NCI-H2029 (cell line): ENCODE measurements at regions not wholly inside any gene's neighbourhood (a gene's known extent, or its start where the extent isn't known, plus 50 kb on each side); places are given as distances from the start of the nearest gene placed in this dataset.

Source experiments
- DNase-seq: peaks from one replicate; lab custom pipeline; 2025; lab: John Stamatoyannopoulos, UW

GRCh38 chr2:830419-831224 lies 120.0 kb upstream of the SNTG2 start:
- DNase-seq, result no peak

- DNase-seq, result no peak
These were observed 121.6 kb upstream of the SNTG2 start for GRCh38 chr2:829047-829446.

GRCh38 chr2:824954-825353 lies 125.7 kb upstream of the SNTG2 start:
- no peak for DNase-seq

GRCh38 chr2:824524-824923 lies 126.1 kb upstream of the SNTG2 start:
- no peak for DNase-seq

GRCh38 chr2:821546-821945 lies 129.1 kb upstream of the SNTG2 start:
- no peak for DNase-seq

GRCh38 chr2:819601-820000 lies 131.0 kb upstream of the SNTG2 start:
- no peak for DNase-seq

DNA sequence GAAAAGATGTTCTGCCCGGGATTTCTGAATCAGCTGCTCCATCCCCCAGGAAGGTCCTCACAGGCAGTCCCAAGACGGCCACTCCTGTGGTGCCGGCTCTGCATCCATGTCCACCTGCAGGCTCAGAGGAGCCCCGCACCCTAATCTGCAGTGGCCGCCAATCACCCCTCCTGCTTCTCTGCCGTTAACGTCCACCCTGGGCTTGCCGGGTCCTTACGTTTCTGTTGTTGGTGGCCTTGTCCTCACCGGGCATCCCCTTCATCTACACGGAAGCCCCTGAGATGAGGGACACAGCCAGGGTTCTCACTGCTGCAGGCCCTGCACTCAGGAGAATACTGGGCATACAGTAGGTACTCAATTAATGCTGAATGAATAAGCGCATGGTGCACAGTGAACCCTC lies 131.5 kb upstream of the SNTG2 start:
- DNase-seq, result no peak

- DNase-seq, result no peak
These were observed 133.2 kb upstream of the SNTG2 start for GRCh38 chr2:817336-818015.

DNA sequence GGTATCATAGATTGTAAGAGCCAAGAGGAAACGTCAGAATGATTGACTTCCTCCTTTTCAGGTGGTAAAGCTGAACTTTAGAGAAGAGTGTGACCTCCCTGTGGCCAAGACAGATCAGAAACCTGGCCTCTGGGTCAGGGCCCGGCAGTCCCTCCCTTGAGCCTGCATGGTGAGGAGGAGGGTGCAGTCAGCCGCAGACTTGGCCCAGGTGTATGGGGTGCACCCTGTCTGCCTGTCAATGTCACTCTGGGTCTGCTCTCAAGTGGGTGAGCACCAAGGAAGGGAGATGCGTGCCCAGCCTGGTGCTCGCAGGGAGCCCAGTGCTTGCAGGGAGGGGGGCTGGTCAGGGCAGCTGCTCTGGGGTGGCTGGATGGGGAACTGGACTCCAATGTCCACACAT lies 134.4 kb upstream of the SNTG2 start:
- no peak for DNase-seq

- DNase-seq, result no peak
These were observed 133.2 kb upstream of the TMEM18 start for GRCh38 chr2:810397-810796.

DNA sequence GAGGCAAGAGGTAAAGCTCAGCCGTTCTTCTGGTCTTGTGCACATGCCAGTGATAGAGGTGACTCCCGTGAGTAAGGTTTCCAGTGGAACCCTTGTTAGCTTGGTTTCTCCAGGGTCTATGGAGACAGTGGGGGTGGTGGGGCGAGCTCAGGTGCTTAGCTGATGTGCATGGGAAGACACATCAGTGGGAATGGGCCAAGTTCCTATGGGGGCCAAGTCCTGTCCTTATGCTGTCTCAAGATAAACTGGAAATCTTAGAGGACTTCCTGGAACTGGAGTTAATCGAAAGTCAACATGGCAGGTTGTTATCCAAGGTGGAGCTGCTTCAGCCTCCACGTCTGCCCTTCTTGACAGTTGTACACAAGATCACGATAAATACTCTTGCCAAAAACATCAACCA lies 130.1 kb upstream of the TMEM18 start:
- no peak for DNase-seq

- no peak for DNase-seq
These were observed 128.5 kb upstream of the TMEM18 start for GRCh38 chr2:805664-806063.

GRCh38 chr2:797993-798392 lies 120.8 kb upstream of the TMEM18 start:
- no peak for DNase-seq

GRCh38 chr2:797556-797955 lies 120.3 kb upstream of the TMEM18 start:
- DNase-seq, result no peak

DNA sequence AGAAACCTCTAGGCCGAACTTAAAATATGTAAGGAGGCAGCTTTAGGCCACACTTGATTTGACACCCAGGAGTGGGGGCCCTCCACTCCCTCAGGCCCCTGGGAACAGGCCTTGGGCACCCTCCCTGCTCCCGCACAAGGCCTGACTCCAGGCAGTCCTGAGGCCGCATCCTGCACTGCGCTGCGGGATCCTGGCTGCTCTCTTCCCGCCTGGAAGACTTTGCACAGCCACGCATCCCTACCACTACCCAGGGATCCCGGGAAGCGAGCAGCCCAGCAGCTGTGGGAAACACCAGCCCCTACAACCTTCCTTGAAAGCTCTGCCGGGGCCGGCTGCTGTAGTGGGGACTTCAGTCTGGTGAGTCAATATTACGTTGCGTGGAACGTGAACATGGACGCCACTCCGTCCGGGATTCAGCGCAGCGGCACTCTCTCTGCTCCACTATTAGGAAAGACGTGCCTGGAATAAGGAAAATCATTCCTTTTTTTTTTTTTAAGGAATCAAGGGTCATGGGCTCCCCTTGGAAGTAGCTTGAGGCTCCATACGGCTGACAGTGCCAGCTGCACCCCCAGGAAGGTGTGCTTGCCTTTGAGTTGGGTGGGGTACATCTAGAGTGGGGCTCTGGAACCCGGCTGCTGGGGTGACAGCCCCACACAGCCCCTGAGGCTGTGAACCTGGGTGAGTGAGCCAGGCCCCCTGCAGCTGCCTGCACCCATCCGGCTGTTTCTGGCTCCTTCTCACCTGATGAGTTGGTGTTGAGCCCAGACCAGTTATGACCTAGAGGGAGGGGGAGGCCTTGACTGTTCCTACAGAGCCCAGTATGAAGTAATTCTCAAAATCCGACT lies 119.2 kb upstream of the TMEM18 start:
- DNase-seq, result no peak

DNA sequence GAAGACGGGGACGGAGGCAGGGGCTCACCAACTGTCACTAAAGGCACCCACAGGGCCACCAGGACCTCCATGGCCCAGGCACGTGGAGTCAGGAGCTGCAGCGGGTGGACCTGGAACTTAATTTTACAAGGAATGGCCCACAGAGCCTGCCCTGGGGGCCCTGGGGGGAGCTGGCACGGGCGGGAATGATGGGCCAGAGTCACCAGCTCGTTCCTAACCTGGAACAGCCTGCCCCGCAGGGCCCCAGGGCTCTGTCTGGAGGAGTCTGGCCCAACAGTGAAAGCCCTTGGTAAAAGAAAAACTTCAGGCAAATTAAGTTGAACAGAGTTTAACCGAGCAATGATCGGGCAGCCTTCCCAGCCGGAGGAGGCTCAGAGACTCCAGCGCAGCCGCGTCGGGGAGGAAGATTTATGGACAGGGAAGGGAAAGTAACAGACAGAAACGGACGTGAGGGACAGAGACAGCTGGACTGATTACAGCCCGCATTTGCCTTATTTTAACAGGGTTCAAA lies 118.4 kb upstream of the TMEM18 start:
- no peak for DNase-seq

- no peak for DNase-seq
These were observed 117.5 kb upstream of the TMEM18 start for GRCh38 chr2:794554-795241.

DNA sequence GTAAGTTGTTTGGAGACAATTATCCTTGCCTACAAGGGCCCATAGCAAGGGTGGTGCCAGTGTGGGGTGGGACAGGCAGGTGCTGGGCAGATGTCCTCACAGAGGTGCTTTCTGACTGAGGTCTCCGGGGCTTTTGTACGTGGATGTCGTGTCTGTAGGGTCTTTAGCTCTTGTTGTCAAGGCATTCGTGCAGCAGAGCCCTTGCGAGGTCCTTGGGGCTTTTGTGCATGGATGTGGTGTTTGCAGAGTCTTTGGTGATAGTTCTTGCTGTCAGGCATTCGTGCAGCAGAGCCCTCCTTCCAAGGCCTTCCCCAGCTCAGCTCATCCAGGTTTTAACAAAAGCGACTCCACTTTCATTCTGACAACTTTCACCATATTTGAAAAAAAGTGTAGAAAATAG lies 116.0 kb upstream of the TMEM18 start:
- no peak for DNase-seq

DNA sequence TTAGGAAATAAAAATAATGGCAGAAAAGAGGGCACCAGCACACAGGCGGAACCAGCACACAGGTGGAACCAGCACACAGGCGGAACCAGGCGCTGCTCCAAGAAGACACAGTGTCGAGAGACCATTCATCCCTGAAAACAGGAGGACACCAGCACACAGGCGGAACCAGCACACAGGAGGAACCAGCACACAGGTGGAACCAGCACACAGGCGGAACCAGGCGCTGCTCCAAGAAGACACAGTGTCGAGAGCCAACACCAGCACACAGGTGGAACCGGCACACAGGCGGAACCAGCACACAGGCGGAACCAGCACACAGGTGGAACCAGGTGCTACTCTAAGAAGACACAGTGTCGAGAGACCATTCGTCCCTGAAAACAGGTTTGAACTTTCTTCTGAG lies 115.5 kb upstream of the TMEM18 start:
- DNase-seq, result no peak

GRCh38 chr2:790634-791245 lies 113.5 kb upstream of the TMEM18 start:
- DNase-seq, result no peak

DNA sequence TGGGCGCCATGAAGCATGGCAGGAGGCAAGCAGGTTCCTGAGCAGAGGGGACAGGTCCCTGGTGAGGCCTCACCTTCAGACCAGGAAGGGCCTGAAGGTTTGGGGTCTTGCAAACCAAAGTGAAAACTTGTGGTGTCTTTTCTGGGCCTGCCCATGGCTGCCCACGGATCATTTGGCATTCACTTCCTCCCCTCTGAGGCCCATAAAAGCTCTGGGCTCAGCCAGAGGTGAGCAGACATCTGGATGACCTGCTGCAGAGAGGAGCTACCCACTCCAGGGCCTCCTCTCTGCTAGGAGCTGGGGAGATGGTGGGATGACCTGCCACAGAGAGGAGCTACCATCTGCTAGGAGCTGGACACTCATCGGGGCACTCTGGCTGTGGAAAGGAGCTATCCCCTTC lies 112.9 kb upstream of the TMEM18 start:
- DNase-seq, result no peak

GRCh38 chr2:789529-789928 lies 112.3 kb upstream of the TMEM18 start:
- no peak for DNase-seq
